Stimulated activated CD4-positive, alpha-beta T cell treated with anti-CD3 and anti-CD28 coated beads, TNF-alpha, amount 100 ng/mL, for 1 hour (primary cell): ENCODE measurements at regions not wholly inside any gene's neighbourhood (a gene's known extent, or its start where the extent isn't known, plus 50 kb on each side); places are given as distances from the start of the nearest gene placed in this dataset.
"Not testable (repeated sequence)": the region's sequence is repeated elsewhere in the genome, so short reads cannot be mapped to it uniquely, and the experiment has no call there.

Experiments used
- DNase-seq, 3 donors: peaks; one replicate each; pipeline ENCODE4 v3.0.0-alpha.2; 2020; ENCODE audit warnings: low read depth in 3 of 3, low spot score in 1 of 3

DNA sequence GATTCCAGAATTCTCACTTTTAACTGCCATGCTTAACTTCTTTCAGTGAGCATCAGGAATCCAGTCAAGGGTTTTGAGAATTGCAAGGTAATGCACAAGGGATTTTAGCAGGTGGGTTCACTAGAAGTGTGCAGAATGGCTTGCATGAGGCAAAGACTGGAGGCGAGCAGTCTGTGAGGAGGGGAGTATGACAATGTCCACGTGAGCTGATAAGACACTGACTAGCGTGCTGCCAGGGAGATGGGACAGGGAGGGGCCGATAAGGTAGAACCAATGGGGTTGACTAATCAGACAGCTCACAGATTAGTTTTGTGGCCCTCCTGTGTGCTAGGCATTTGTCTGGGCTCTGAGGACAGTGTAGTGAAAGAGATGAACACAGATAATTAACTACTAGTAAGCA is 102.0 kb upstream of the DAZL start:
- DNase-seq, result no peak

DNA sequence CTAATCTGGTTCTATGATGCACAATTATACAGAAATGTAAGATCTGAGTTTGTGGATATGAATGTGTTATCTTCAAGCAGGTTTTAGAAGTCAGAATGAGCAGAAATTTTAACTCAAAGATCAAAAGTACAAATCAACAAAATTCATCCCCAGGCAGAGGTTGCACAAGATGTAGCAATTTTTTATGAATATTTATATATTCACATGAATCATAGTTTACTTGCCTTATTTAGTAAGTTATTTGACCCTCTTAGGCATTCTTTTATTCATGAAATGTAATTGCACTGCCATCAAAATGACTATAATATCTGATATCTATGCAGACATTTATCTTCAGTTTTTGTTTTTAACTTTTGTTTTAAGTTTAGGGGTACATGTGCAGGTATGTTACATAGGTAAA is 103.1 kb upstream of the DAZL start:
- DNase-seq, result no peak

DNA sequence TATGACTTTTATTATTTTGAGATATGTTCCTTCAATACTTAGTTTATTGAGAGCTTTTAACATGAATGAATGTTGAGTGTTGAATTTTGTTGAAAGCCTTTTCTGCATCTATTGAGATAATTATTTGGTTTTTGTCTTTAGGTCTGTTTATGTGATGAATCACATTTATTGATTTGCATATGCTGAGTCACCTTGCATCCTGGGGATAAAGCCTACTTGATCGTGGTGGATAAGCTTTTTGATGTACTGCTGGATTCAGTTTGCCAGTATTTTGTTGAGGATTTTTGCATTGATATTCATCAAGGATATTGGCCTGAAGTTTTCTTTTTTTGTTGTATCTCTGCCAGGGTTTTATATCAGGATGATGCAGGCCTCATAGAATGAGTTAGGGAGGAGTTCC is 106.5 kb upstream of the DAZL start:
- not testable (repeated sequence) for DNase-seq

DNA sequence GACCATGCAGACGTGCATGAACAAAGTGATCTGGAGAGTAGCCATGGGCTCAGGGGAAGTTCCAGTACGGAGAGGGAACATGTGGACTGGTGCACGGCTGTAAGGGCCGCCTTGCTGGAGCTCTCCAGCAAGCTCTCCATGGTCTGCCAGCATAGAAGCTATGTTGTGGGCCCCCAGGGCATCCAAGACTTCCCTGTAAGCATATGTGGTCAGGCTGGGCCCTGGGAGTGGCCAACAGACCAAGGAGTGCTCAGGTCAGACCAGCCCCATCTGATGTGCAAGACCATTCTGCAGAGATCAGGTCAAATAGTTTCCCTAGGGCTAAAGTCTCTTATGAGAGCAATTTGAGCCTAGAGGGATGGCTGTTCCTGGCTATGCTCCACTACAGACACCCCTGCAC is 110.1 kb upstream of the DAZL start:
- DNase-seq, result no peak

- no peak for DNase-seq
Observed at GRCh38 chr3:16719426-16719825, 114.2 kb upstream of the DAZL start.

- DNase-seq, result no peak
Observed at GRCh38 chr3:16720367-16720940, 115.2 kb upstream of the DAZL start.

GRCh38 chr3:16721494-16721893 is 116.3 kb upstream of the DAZL start:
- no peak for DNase-seq

GRCh38 chr3:16723978-16724377 is 118.8 kb upstream of the DAZL start:
- no peak for DNase-seq

GRCh38 chr3:16724487-16724886 is 119.3 kb upstream of the DAZL start:
- DNase-seq, result no peak

GRCh38 chr3:16725972-16726371 is 120.7 kb upstream of the DAZL start:
- DNase-seq, result no peak

DNA sequence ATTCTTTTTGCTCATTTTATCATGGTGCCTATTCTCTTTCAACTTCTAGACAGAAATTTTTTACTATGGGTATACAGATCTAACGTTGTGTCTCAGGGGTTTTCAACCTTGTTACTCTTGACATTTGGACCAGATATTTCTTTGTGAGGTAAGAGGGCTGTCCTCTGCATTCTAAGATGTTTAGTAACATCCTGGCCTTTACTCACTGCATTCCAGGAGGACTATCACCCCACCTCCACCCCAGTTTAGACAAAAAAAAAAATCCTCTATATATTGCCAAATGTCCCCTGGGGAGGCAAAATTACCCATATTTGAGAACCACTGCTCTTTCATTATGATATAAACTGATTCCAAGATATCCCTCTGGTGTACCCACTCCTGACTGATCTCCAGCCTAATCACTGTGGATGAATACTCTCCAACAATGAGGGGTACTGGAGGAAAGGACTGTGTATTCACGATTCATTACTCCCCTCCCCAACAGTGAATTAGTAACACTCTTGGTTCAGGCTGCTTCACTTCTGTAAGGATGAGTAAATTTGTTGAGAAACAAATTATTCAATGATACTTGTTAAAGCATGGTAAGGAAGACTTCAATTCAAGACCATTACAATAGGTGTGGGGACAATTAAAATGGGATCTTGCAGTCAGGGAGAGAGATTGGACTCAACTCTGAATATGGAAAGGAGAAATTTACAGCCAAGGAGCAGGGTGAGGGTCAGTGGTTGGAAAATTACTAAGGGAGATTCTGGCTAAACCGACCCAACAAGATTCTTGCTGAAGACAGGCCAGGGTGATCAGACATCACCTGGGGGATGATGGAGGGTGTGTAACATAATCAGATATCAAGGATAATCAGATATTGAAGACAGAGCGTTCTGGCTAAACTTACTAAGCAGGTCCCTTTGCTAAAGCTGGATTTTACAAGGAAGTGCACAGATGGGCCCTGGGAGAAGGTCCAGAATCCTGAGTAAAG is 123.8 kb upstream of the DAZL start:
- no peak for DNase-seq

GRCh38 chr3:16738451-16738850 is 133.2 kb upstream of the DAZL start:
- no peak for DNase-seq

DNA sequence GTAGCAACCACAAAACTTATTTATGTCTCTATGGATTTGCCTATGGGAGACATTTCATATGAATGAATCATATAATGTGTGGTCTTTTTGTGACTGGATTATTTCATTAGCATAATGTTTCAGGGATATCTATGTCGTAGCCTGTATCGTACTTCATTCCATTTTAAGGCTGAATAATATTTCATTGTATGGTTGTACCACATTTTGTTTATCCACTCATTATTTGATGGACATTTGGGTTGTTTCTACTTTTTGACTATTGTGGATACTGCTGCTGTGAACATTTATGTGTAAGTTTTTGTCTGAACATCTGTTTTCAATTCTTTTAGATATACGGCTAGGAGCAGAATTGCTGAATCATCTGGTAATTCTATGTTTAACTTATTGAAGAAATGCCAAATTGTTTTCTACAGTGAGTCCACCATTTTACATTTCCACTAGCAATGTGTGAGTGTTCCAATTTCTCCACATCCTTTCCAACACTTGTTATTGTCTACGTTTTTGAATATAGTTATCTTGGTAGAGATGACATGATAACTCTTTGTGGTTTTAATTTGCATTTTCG is 134.4 kb upstream of the DAZL start:
- DNase-seq, result no peak

GRCh38 chr3:16740515-16740914 is 135.3 kb upstream of the DAZL start:
- no peak for DNase-seq

- DNase-seq, result no peak
Observed at GRCh38 chr3:16741103-16741758, 136.0 kb upstream of the DAZL start.

- no peak for DNase-seq
Observed at GRCh38 chr3:16741890-16742289, 136.7 kb upstream of the DAZL start.

- no peak for DNase-seq
Observed at GRCh38 chr3:16743276-16743675, 138.1 kb upstream of the DAZL start.

DNA sequence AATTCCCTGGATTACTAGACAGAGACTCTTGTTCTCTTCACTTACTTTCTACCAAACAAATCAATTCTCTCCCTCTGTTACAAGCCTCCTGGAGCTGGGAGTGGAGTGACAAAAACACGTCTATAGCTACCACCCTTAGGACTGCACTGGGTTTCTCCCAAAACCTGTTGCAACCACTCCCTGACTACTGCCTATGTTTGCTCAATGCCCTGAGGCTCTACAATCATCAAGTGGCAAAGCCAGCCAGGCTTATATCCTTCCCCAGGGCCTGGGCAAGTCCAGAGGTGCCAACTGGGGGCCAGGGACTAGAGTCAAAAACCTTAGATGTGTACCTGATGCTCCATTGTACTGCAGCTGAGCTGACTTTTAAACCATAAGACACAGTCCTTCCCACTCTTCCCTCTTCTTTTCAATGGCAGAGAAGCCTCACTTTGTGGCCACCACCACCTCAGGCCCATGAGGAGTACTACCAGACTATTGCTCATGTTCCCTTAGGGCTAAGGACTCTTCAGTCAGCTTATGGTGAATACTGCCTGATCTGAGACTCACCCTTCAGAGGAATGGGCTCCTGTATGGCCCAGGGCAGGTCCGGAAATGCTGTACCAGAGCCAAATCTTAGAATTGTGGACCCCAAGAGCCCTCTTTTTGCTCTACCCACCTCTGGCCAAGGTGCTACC is 125.4 kb upstream of the PLCL2 start:
- DNase-seq, result no peak

- no peak for DNase-seq
Observed at GRCh38 chr3:16761571-16761970, 123.2 kb upstream of the PLCL2 start.

DNA sequence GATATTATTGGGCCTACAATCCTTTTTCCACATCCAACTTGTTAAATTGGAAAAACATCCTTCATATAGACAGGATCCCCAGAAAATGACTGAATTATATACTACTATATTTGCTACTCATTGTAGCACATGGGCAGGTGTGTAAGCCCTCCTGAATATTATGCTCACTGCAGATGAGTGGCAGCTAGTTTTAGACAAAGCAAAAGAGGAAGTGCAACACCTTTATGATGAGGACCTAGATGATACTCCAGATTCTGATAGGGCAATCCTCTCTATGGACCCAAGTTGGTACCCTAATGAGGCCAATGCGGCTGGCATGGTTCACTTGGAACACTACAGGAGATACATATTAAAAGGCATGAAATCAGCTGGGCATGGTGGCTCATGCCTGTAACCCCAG is 119.1 kb upstream of the PLCL2 start:
- DNase-seq, result no peak

- no peak for DNase-seq
Observed at GRCh38 chr3:16767006-16767405, 117.7 kb upstream of the PLCL2 start.
